HK-2 (cell line): ENCODE measurements at regions not wholly inside any gene's neighbourhood (a gene's known extent, or its start where the extent isn't known, plus 50 kb on each side); places are given as distances from the start of the nearest gene placed in this dataset.

ENCODE experiments used
- DNase-seq: peaks from one replicate; pipeline ENCODE4 v3.0.0-alpha.2; 2018; ENCODE audit not compliant: unreplicated experiment

DNA sequence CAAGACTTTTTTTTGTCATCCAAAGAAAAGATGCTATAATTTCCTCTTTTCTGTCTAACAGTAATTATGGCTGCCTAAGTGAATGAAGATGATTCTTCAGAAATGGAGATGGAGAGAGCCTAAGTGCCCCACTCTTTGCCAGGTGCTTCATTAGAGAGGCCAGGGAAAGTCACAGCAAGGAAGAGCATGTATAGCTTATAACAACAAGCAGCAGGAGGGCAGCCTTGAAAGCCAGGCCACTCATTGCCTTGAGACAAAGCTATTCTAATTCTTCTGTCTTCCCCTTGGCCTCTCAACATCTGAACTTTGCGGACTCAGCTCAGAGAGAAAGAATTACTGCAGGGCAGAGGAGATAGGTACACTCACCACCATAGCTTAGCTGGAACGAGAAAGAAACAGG, 112.0 kb upstream of the ZNF366 start:
- DNase-seq, result no peak

DNA sequence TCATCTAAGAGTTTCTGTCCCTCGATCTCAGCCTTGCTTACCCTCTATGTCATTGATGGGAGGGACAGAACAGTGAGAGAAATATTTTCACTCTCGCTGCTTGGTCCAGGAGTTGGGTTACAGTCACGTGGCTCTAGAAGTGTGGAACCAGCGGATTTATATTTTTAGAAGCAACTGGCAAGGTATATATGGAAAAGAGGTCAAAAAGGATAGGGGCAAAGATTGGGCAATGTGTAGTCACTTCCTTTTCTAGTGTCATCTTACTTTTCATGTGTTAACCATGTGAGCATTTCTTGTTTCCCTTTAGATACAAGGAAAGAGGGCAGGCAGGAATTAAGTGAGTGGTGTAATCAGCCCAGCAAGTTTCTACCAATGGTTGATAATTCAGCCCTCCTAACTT, 111.5 kb upstream of the ZNF366 start:
- DNase-seq, result no peak

DNA sequence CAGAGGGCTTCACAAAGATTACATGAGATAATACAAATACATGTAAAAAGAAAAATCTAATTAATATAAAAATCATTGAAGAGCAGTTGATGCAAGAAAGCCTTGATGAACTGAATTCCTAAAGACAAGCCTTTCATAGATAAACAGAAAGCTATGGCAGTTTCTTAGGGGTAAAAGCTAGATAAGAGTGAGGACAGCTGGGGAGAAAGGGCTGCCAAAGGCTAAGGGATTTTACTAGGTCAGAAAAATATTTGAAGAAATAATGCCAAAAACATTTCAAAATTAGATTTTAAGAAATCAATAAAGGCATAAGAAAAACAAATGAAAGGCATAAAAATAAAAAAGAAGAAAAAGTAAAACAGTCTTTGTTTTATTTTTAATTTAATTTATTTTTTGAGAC, 107.9 kb upstream of the ZNF366 start:
- DNase-seq, result no peak

DNA sequence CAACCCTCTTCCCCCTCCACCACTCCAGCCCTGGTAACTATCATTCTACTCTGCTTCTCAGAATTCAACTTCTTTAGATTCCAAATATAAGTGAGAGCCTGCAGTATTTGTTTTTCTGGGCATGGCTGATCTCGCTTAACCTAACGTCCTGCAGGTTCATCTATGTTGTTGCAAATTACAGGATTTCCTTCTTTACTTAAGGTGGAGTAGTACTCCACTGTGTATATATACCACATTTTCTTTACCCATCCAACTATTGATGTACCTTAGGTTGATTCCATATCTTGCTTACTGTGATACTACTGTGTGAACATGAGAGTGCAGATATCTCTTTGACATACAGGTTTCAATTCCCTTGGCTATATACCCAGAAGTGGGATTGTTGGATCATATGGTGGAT, 106.3 kb upstream of the ZNF366 start:
- DNase-seq, result no peak

DNA sequence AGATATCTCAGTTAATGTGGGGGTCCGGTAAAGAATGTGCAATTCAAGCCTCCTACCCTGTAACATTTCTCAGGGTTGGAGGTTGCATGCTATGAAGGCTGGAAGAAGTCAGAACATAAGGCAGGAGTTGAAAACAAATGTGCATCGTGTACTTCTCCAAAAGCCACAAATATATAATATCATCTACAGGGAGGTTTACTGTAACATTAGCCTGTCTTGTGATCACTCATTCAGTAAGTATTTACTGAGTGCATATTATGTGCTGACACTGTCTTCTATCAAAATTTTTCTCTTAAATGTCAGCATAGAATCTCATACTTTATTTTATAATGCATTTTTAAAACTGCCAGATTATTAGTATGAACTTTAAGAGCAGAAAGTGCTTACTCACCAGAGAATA, 105.6 kb upstream of the ZNF366 start:
- no peak for DNase-seq

DNA sequence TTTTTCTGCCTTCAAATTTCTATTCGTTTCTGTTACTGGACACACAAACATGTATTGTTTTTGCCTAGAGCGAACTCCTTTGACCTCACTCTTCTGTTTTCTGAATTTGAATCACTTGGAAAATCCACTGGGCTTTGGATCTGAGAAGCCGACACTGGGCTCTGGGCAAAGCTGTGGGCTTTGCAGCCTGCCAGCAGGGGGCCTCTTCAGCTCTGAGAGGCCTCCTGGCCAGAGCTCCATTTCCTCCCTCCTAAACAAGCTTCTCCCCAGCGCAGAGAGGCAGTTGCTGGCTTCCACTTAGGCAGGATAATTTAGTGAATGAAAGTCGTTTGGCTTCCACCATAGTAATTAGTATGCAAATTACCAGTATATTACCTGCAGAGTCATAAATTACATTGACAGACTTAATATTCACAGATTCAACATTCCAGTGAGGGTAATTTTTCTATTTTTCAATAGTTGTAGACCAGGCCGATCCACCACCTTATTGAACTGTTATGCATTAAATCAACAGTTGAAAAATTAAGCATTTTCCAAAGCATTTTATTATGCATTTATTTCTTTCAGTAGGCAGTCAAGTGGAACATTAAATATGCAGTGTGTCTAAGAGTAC, 104.0 kb upstream of the ZNF366 start:
- peak; percentile 34 for DNase-seq

DNA sequence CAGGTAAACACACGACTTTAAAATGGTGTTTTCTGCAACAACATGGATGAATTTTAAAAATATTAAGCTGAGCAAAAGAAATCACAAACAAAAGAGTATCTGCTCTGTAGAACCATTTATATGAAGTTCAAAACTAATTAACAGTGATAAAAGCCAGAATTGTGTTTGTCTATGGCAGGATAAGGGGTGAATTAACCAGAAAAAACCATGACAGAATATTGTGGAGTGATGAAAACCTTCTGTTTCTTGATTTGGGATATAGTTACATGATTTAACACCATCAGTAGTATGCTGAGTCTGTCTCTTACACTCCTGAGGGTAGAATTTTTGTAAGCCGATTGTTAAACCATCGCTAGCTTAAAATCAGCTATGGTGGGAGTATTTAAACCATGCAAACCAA, 101.7 kb upstream of the ZNF366 start:
- no peak for DNase-seq

DNA sequence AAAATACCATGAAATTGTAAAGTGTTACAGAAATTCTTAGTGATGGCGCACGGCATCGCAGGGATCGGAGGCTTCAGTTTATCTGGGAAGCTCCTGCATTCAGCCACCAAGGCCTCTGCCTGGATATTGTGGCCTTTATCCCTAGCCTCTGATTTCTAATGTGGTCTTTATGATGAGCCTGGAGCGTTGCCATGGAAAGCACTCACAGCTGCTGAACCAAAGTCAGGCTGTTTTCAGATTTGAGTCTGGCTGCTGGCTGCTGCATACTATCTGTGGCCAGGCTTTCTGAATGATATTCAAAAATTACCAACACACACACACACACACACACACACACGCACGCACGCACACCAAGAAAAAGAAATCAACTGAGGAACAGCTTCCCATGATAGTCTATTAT, 101.1 kb upstream of the ZNF366 start:
- DNase-seq, result no peak

DNA sequence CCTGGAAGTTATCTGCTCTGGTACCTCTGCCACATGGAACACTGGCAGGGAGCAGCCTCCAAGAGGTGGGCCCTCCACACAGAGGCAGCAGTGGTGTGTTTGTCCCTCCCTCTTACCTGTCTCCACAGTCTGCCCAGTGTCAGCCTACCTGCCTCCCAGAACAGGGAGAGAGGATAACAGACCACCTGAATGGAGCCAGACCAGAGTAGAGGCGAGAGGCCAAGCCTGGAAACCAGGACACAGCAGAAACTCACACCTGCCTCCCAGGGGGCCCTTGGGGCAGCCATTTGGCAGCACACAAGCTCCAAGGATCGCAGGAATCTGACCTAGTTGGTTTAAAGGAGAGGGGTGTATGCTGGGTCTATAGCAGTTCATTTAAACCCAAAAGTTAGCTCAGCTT, 100.2 kb upstream of the ZNF366 start:
- DNase-seq, result no peak

DNA sequence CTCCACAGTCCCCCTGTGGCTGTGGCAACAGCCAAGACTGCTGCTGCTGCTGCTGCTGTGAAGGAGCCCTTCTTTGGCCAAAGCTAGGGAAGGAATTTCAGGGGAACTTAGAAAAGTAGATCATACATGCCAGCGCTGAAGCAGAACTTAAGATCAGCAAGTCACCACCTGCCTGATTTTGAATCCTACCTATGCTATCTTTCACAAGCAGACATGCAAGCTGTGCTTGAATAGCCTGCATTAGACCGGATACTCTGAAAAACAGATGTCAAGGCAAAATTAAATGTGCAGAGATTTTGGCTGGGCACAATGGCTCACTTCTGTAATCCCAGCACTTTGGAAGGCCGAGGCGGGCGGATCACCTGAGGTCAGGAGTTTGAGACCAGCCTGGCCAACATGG, 99.3 kb upstream of the ZNF366 start:
- DNase-seq, result no peak

DNA sequence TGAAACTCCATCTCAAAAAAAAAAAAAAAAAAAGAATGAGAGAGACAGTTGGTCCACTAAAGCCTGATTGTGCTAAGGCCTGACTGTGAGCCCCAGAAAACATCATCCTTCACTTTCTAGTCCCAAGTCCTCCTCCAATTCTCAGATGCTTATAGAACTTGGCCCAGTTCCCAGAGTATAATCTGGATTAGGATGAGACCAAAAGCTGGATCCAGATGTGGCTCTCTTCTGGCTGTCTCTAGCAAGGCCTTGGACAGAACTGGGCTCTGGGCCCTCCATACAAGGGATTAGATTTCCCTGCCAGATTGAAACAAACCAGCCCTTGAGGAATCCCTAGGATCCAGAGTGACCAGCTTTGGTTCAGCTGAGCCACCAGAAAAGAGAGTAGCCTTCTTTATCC, 98.4 kb upstream of the ZNF366 start:
- DNase-seq, result no peak

DNA sequence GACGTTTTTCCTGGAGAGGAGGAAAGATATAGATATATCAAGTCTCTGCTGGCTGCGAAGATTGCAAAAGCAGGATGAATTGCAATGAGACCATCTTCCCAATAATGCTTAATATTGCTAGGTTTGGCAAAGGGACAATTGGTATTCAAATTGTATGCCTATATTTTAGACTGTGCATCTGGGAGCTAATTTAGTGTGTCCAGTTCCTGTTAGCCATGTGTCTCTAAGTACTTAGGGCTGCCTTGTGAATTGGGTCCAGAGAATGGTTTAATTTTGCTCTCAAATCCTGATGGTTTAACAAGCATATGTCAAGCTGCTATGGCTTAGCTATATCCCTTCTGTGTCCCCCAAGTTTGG, 97.6 kb upstream of the ZNF366 start:
- no peak for DNase-seq

DNA sequence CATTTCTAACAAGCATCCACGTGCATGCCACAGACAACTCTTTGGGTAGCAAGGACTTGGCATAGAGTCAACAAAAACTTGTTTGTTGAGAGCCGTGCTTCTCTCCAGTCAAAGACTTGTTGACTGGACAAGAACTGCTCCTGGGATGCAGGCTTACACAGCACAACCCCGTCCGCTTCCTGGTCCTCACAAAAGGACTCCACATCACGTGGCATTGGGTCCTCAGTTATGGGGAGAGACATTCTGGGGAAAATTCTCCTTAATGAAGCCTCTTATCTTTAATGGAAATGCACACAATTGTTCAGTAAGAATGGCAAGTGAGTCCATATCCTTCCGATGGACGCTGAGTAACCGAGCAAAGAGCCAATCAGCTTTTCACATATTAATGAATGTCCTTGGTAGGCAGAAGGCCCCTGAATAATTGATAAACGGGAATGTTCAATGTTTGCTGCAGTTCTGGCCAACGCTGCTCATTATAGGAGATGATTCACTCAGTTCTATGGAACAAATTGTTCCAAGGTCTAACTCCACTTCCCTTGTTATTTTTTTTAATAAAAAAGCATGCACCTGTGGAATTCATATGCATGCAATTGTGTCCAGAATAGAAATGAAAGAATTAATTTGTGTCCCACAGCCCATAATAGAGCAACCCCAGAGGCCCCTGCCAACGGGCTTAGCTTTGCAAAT, 97.0 kb upstream of the ZNF366 start:
- DNase-seq, result no peak

DNA sequence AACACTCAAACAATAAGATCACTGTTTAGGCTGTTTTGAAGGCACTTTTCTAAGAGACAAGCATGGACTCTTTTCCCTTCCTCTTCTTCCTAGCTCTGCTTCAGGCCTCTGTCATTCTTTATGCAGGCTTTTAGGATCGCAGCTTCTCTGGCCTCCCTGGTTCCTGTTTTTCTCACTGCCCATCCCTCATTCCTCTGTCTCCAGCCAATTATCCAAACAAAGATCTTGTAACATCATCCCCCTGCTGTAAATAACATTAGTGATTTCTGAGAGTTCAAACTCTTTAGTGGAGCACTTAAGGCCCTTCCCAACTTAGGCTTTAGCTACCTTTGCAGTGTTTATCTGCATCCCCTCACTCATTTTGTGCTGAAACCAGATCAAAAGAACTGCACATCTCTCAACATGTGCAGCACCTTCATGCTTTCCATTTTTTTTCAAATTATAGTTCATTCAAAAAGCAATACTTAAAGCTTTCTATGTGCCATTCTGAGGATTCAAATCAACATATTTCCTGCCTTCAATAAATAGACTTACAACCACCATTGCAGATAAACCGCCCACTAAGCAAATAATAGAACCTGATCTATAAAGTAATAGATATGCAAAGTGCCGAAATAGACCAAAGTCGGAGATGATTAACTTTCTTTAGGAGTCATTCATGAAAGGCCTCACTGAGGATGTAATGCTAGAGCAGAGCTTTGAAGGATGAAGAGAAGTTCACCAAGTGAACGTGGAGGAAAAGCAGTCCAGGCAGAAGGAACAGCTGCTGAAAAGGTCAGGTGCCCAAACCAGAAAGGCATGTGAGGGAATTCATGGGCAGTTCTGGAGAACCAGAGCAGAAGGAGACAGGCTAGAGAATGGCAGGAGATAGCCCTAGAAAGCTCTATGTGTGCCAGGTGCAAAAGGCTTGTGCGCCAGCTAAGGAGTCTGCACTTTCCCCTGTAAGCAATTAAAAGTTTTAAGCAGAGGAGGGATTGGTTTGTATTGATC, 95.8 kb upstream of the ZNF366 start:
- DNase-seq, result no peak

DNA sequence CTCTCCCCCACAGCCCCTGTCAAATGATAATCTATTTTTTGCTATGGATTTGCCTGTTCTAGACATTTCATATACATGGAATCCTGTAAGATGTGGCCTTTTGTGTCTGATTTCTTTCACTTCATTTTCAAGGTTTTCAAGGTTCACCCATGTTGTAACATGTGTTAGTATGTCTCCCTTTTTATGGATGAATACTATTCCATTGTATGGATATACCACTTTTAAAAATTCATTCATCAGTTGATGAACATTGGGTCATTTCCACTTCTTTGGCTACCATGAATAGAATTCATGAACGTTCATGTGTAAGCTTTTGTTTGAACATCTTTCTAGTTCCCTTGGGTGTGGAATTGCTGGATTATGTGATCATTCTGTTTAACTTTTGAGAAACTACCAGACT, 94.7 kb upstream of the ZNF366 start:
- no peak for DNase-seq

DNA sequence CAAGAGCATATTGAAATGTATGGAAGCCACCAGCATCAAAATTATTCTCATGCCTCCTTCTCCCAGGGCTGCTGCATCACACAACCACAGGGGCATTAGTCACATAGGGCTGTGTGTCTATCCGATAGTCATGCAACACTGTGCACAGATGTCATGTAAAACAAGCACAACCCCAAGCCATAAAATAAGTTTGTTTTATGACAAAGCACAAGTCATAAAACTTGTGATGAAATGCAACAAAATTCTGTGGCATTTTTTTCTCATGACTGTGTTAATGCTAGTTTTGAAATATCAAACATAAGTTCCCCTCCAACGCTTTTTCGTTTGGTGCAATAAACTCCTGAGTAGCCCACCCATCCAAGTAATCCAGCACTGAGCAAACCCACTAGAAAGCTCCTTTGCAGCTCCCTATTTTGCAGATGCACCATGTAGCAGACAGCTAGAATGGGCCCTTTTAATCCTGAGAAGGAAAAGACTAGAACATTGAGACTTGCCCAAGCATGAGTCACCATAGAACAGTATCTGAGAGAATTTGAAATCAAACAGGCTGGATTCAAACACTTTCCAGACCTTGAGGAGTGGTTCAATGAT, 93.3 kb upstream of the ZNF366 start:
- no peak for DNase-seq

DNA sequence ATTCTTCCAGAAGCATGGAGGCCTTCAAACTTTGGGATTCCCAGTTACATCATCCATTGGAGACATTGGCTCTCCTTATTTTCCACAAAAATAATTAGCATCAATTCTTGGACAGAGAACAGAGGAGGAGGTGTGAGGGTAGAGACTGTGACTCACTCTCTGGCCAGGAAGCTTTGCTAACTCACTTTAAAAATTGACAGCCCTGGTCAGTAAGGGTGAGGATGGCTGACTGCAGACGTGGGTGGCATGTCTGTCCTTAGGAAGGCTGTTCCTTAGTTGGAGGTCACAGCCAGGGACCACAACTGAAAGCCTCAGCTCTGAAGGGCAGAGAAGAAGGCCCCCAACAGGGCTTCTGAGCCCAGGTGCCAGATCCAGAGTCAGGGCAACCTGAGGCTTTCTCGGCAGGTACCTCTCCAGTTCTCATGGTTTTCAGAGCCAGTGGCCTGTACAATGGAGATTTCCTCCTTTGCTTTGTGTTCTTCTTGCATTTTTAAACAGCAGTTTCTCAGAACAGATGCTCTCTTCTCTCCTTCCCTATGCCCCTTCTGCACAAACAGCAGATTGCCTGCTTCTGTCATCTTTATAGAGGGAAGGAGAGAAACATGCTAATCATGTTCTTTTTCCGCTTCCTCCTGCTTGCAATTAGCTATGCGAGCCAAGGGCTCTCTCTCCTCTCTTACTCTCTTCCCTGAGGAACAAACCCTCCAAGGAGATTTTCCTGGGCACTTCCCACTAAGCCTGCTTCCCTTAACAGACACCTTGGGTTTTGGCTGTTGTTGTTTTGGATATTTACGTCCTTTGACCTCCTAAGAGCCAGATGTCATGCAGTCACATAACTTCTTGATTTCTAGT, 92.5 kb upstream of the ZNF366 start:
- DNase-seq, result no peak

DNA sequence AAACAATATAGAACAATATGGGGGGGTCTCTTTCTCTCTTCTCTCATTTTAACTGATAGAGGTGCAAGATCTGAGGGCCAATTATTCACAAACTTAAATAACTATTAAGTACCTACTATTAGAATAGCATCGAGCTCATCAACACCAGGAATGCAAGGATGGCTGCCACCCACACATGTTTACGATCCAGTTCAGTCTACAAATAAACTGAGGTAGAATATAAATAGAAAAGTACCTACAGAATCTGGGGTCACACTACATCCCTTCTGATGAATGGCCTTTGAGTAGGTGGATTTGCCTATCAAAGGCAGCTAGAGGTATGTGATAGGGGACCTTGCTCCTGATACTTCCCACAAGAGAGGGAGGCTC, 91.8 kb upstream of the ZNF366 start:
- DNase-seq, result no peak

DNA sequence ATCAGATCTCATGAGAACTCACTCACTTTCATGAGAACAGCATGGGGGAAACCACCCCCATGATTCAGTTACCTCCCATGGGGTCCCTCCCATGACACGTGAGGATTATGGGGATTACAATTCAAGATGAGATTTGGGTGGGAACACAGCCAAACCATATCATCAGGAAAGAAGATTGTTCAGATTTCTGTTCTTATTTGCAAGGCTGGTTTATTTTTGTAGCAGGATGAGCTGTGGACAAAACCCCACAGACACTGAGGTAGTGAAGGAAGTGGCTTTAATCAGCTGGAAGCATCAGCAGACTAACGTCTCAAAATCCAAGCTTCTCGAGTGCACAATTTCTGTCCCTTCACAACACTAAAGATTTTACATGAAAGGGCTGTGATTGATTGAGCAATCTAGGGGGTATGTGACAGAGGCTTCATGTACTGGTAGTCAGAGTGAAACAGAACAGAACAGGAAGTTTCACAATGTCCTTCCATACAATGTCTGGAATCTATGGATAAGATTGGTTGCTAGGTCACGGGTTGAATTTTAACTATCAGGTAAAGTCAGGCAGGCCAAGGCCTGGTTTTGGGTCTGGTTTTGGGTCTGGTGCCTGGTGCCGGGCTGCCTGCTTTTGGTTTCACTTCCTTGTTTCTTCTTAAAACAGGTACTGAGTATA, 91.3 kb upstream of the ZNF366 start:
- no peak for DNase-seq

DNA sequence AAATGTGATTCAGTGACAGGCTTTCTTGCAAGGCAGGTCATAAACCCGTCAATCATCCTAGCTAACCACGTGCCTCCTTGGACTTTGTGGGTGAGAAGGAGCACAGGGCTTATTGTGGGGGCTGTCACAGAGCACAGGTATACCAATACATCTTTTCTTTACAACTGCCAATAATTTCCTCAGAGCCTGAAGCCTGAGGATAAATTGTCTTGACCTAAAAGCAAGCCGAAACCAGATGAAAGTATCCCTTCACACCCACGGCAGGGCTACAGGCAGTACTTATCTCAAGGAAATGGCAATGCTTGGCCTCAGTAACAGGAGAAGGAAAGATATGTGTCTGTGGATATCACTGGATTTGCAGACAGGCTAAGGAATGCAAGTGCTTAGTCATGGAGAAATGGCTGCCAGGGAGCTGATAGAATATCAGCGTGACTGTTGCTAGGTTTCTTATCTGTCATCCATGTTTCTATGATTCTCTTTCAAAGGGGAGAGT, 90.3 kb upstream of the ZNF366 start:
- DNase-seq, result peak; percentile 4

DNA sequence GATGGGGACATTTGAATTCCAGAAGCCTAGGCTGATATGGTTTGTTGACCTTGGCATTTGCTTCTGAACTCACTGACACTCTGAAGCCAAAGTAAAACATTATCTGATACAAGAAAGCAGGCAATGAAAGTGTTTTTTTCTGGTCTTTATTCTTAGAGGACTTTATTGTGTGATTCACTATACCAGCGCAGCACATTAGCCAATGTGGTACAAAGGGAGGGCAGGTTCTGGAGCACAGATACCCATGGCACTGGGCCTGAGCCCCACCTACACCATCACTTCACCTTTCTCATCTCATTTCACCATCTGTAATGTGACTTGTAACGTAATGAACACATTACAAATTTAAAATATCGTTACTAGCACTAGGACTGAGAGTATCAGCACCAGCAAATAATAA, 89.7 kb upstream of the ZNF366 start:
- DNase-seq, result no peak
